Uterus (tissue), 3 donors: ENCODE measurements at regions not wholly inside any gene's neighbourhood (a gene's known extent, or its start where the extent isn't known, plus 50 kb on each side); places are given as distances from the start of the nearest gene placed in this dataset.
"Not testable (repeated sequence)": the region's sequence is repeated elsewhere in the genome, so short reads cannot be mapped to it uniquely, and the experiment has no call there.

Source experiments
- DNase-seq, 2 donors: peaks; one replicate each; pipeline ENCODE4 v3.0.0-alpha.2; 2019 to 2020
- H3K27ac ChIP-seq, 2 donors: fragments of 200-600 bp; sonication (generic); 1 replicate in 1 of 2; 2 replicates in 1 of 2; pipeline ENCODE4 v1.5.1; 2016 to 2018
- H3K27me3 ChIP-seq, 2 donors: fragments of 200-600 bp; sonication (generic); one replicate each; pipeline ENCODE4 v1.5.1; 2018 to 2019; ENCODE audit warnings: control low read depth in 1 of 2
- H3K36me3 ChIP-seq, 2 donors: fragments of 200-600 bp; sonication (generic); one replicate each; pipeline ENCODE4 v1.5.1; 2019; ENCODE audit warnings: control low read depth in 1 of 2
- H3K4me1 ChIP-seq, 2 donors: fragments of 200-600 bp; sonication (generic); one replicate each; pipeline ENCODE4 v1.5.1; 2018 to 2019; ENCODE audit warnings: control low read depth in 1 of 2
- H3K4me3 ChIP-seq, 2 donors: fragments of 200-600 bp; sonication (generic); 1 replicate in 1 of 2; 2 replicates in 1 of 2; pipeline ENCODE4 v1.5.1; 2018 to 2019; ENCODE audit warnings: mild to moderate bottlenecking in 1 of 2
- H3K9me3 ChIP-seq, 2 donors: fragments of 200-600 bp; sonication (generic); one replicate each; pipeline ENCODE4 v1.5.1; 2019; ENCODE audit warnings: control low read depth in 1 of 2
- CTCF ChIP-seq, 4 experiments: fragments of 200-600 bp in 2 of 4; fragments of 450-650 bp in 2 of 4; sonication (generic) in 2 of 4; IDR thresholded peaks; one replicate each; pipeline ENCODE4 v1.5.1; 2016 to 2019; ENCODE audit warnings: antibody characterized with exemption in 4 of 4, mild to moderate bottlenecking in 2 of 4, moderate library complexity in 1 of 4
- POLR2A ChIP-seq, 2 donors: fragments of 450-650 bp; IDR thresholded peaks; one replicate each; pipeline ENCODE4 v1.6.1; 2016; ENCODE audit warnings: antibody characterized with exemption in 2 of 2, mild to moderate bottlenecking in 1 of 2, moderate library complexity in 1 of 2
- intact Hi-C: fragments of 100-400 bp; cut with DNase I; formaldehyde crosslinking; loops from one replicate; pipeline ENCODE4 v1.15.1; 2023; ENCODE audit warnings: low total_unique reads
- donor health status: DM: yes; HTN: yes; CAD: no.

- no peaks in the 10 kb centered on the region for H3K36me3 ChIP-seq
- intact Hi-C loops = no loop called here
- no peak for DNase-seq
- H3K4me3 ChIP-seq = no peak overlapping the region
- TF ChIP-seq POLR2A (IDR thresholded peaks at IDR 0.05) (no peak), CTCF (IDR thresholded peaks at IDR 0.05) (no peak)
- H3K27ac ChIP-seq = no peak overlapping the region
- no peaks in the 10 kb centered on the region for H3K9me3 ChIP-seq
- H3K27me3 ChIP-seq = peaks cover 23 to 24% of the 10 kb centered on the region in 2 donors
- no peaks in the 10 kb centered on the region for H3K4me1 ChIP-seq
Observed at GRCh38 chr13:50131920-50132903, 117.0 kb downstream of the KCNRG start.

GRCh38 chr13:50132904-50133357 is 117.7 kb downstream of the KCNRG start:
- no peaks in the 10 kb centered on the region for H3K4me1 ChIP-seq
- H3K27ac ChIP-seq = no peak overlapping the region
- H3K4me3 ChIP-seq = no peak overlapping the region
- no peaks in the 10 kb centered on the region for H3K9me3 ChIP-seq
- DNase-seq = no peak
- peaks cover 23 to 24% of the 10 kb centered on the region in 2 donors for H3K27me3 ChIP-seq
- intact Hi-C loops = no loop called here
- no peaks in the 10 kb centered on the region for H3K36me3 ChIP-seq
- TF ChIP-seq CTCF (IDR thresholded peaks at IDR 0.05) (no peak), POLR2A (IDR thresholded peaks at IDR 0.05) (no peak)

- TF ChIP-seq CTCF (IDR thresholded peaks at IDR 0.05) = no peak
- TF ChIP-seq POLR2A (IDR thresholded peaks at IDR 0.05) = no peak
- no peak overlapping the region for H3K4me3 ChIP-seq
- H3K36me3 ChIP-seq = no peaks in the 10 kb centered on the region
- intact Hi-C loops = no loop called here
- DNase-seq = no peak
- no peaks in the 10 kb centered on the region for H3K4me1 ChIP-seq
- H3K27ac ChIP-seq = no peak overlapping the region
- H3K9me3 ChIP-seq = no peaks in the 10 kb centered on the region
- H3K27me3 ChIP-seq = peaks cover 20 to 23% of the 10 kb centered on the region in 2 donors
Observed at GRCh38 chr13:50133358-50133953, 118.2 kb downstream of the KCNRG start.

GRCh38 chr13:50136226-50136625 is 121.0 kb downstream of the KCNRG start:
- no peaks in the 10 kb centered on the region for H3K36me3 ChIP-seq
- TF ChIP-seq POLR2A (IDR thresholded peaks at IDR 0.05) (no peak), CTCF (IDR thresholded peaks at IDR 0.05) (no peak)

GRCh38 chr13:50136678-50137077 is 121.4 kb downstream of the KCNRG start:
- TF ChIP-seq POLR2A (IDR thresholded peaks at IDR 0.05) = no peak
- no peak for TF ChIP-seq CTCF (IDR thresholded peaks at IDR 0.05)
- Histone ChIP-seq H3K4me3 (no peak overlapping the region), H3K27ac (no peak overlapping the region), H3K27me3 (peaks cover 7 to 15% of the 10 kb centered on the region in 2 donors), H3K4me1 (no peaks in the 10 kb centered on the region), H3K9me3 (no peaks in the 10 kb centered on the region), H3K36me3 (no peaks in the 10 kb centered on the region)
- DNase-seq = no peak
- intact Hi-C loops = no loop called here

More at GRCh38 chr13:50136226-50136625, 121.0 kb downstream of the KCNRG start:
- DNase-seq = no peak
- no peaks in the 10 kb centered on the region for H3K9me3 ChIP-seq
- no peak overlapping the region for H3K4me3 ChIP-seq
- H3K4me1 ChIP-seq = no peaks in the 10 kb centered on the region
- intact Hi-C loops = no loop called here
- H3K27ac ChIP-seq = no peak overlapping the region
- H3K27me3 ChIP-seq = peaks cover 12 to 20% of the 10 kb centered on the region in 2 donors

GRCh38 chr13:50139435-50139934 is 124.2 kb downstream of the KCNRG start:
- H3K27me3 ChIP-seq, DNase-seq, H3K9me3 ChIP-seq, H3K4me1 ChIP-seq, intact Hi-C loops, H3K4me3 ChIP-seq, H3K36me3 ChIP-seq, H3K27ac ChIP-seq: not testable (repeated sequence)
